ENCODE measurements at regions not wholly inside any gene's neighbourhood (a gene's known extent, or its start where the extent isn't known, plus 50 kb on each side); places are given as distances from the start of the nearest gene placed in this dataset.

- no peak overlapping the region for H2AFZ ChIP-seq (ENCODE audit: low read depth, low read length)
- H3K27ac ChIP-seq (ENCODE audit: low read length): no peak overlapping the region
- DNase-seq: no peak
- no peak for ATAC-seq (ENCODE audit: insufficient read depth, low read depth)
- no peaks in the 10 kb centered on the region for H4K20me1 ChIP-seq (ENCODE audit: insufficient read depth, low read length)
- H3K79me2 ChIP-seq (ENCODE audit: insufficient read depth, low read length): no peaks in the 10 kb centered on the region
- no peak overlapping the region for H3K4me3 ChIP-seq (ENCODE audit: low read depth in 1 of 2, low read length in 2 of 2)
- H3K9me3 ChIP-seq (ENCODE audit: insufficient read depth, low read length, severe bottlenecking): no peaks in the 10 kb centered on the region
- H3K27me3 ChIP-seq (ENCODE audit: insufficient read depth, low read length, poor library complexity): no peaks in the 10 kb centered on the region
- no peak overlapping the region for H3K9ac ChIP-seq (ENCODE audit: low read depth, low read length)
- TF ChIP-seq CTCF (IDR thresholded peaks at IDR 0.05; ENCODE audit: borderline replicate concordance, extremely low read depth, low read length, poor library complexity, severe bottlenecking): no peak
- no peak for TF ChIP-seq EZH2 (IDR thresholded peaks at IDR 0.05; ENCODE audit: borderline replicate concordance, low read depth, low read length, severe bottlenecking)
- H3K4me1 ChIP-seq (ENCODE audit: insufficient read depth, low read length): no peaks in the 10 kb centered on the region
- H3K36me3 ChIP-seq (ENCODE audit: insufficient read depth, low read length): no peaks in the 10 kb centered on the region
- no peak overlapping the region for H3K4me2 ChIP-seq (ENCODE audit: insufficient read depth, low read length)
Measured at GRCh38 chr5:108638021-108638420, 109.7 kb upstream of the FER start.

GRCh38 chr5:108637134-108637533, 110.6 kb upstream of the FER start:
- Histone ChIP-seq H3K27me3 (ENCODE audit: insufficient read depth, low read length, poor library complexity) (no peaks in the 10 kb centered on the region), H2AFZ (ENCODE audit: low read depth, low read length) (no peak overlapping the region), H3K36me3 (ENCODE audit: insufficient read depth, low read length) (no peaks in the 10 kb centered on the region), H3K4me1 (ENCODE audit: insufficient read depth, low read length) (no peaks in the 10 kb centered on the region), H3K9me3 (ENCODE audit: insufficient read depth, low read length, severe bottlenecking) (no peaks in the 10 kb centered on the region), H4K20me1 (ENCODE audit: insufficient read depth, low read length) (no peaks in the 10 kb centered on the region), H3K79me2 (ENCODE audit: insufficient read depth, low read length) (no peaks in the 10 kb centered on the region), H3K4me3 (ENCODE audit: low read depth in 1 of 2, low read length in 2 of 2) (no peak overlapping the region), H3K4me2 (ENCODE audit: insufficient read depth, low read length) (no peak overlapping the region), H3K27ac (ENCODE audit: low read length) (no peak overlapping the region), H3K9ac (ENCODE audit: low read depth, low read length) (no peak overlapping the region)
- ATAC-seq (ENCODE audit: insufficient read depth, low read depth): no peak
- no peak for DNase-seq
- no peak for TF ChIP-seq CTCF (IDR thresholded peaks at IDR 0.05; ENCODE audit: borderline replicate concordance, extremely low read depth, low read length, poor library complexity, severe bottlenecking)

- ATAC-seq (ENCODE audit: insufficient read depth, low read depth) (no peak), DNase-seq (no peak)
- H2AFZ ChIP-seq (ENCODE audit: low read depth, low read length): no peak overlapping the region
- no peaks in the 10 kb centered on the region for H3K9me3 ChIP-seq (ENCODE audit: insufficient read depth, low read length, severe bottlenecking)
- H3K9ac ChIP-seq (ENCODE audit: low read depth, low read length): no peak overlapping the region
- no peaks in the 10 kb centered on the region for H3K27me3 ChIP-seq (ENCODE audit: insufficient read depth, low read length, poor library complexity)
- no peaks in the 10 kb centered on the region for H4K20me1 ChIP-seq (ENCODE audit: insufficient read depth, low read length)
- H3K79me2 ChIP-seq (ENCODE audit: insufficient read depth, low read length): no peaks in the 10 kb centered on the region
- no peaks in the 10 kb centered on the region for H3K36me3 ChIP-seq (ENCODE audit: insufficient read depth, low read length)
- H3K27ac ChIP-seq (ENCODE audit: low read length): no peak overlapping the region
- TF ChIP-seq CTCF (IDR thresholded peaks at IDR 0.05; ENCODE audit: borderline replicate concordance, extremely low read depth, low read length, poor library complexity, severe bottlenecking): no peak
- H3K4me2 ChIP-seq (ENCODE audit: insufficient read depth, low read length): no peak overlapping the region
- H3K4me1 ChIP-seq (ENCODE audit: insufficient read depth, low read length): no peaks in the 10 kb centered on the region
- H3K4me3 ChIP-seq (ENCODE audit: low read depth in 1 of 2, low read length in 2 of 2): no peak overlapping the region
Measured at GRCh38 chr5:108636135-108636853, 111.4 kb upstream of the FER start.
